Endothelial cell (in vitro differentiated cells): ENCODE measurements at regions not wholly inside any gene's neighbourhood (a gene's known extent, or its start where the extent isn't known, plus 50 kb on each side); places are given as distances from the start of the nearest gene placed in this dataset.

Source experiments
- DNase-seq: peaks from one replicate; pipeline ENCODE4 v3.0.0; 2021; ENCODE audit warnings: low spot score
- H3K27ac Mint-ChIP-seq: one replicate; pipeline ENCODE4 v1.8.0; 2021; ENCODE audit warnings: mixed read lengths, inconsistent platforms; ENCODE audit not compliant: unreplicated experiment
- H3K27me3 Mint-ChIP-seq: one replicate; pipeline ENCODE4 v1.8.0; 2021; ENCODE audit warnings: mild to moderate bottlenecking, moderate library complexity, mixed read lengths, inconsistent platforms; ENCODE audit not compliant: unreplicated experiment
- H3K36me3 Mint-ChIP-seq: one replicate; pipeline ENCODE4 v1.8.0; 2021; ENCODE audit warnings: mild to moderate bottlenecking, low read depth, mixed read lengths, inconsistent platforms; ENCODE audit not compliant: unreplicated experiment
- H3K4me1 Mint-ChIP-seq: one replicate; pipeline ENCODE4 v1.8.0; 2021; ENCODE audit warnings: mild to moderate bottlenecking, mixed read lengths, inconsistent platforms; ENCODE audit not compliant: unreplicated experiment
- H3K4me3 Mint-ChIP-seq: one replicate; pipeline ENCODE4 v1.8.0; 2021; ENCODE audit warnings: mild to moderate bottlenecking, mixed read lengths, inconsistent platforms; ENCODE audit not compliant: unreplicated experiment
- H3K9me3 Mint-ChIP-seq: one replicate; pipeline ENCODE4 v1.8.0; 2021; ENCODE audit warnings: mixed read lengths, inconsistent platforms; ENCODE audit not compliant: unreplicated experiment
- CTCF ChIP-seq: fragments of 200-600 bp; sonication (generic); IDR thresholded peaks from one replicate; pipeline ENCODE4 v1.5.0; 2021; ENCODE audit warnings: antibody characterized with exemption; ENCODE audit not compliant: unreplicated experiment

DNA sequence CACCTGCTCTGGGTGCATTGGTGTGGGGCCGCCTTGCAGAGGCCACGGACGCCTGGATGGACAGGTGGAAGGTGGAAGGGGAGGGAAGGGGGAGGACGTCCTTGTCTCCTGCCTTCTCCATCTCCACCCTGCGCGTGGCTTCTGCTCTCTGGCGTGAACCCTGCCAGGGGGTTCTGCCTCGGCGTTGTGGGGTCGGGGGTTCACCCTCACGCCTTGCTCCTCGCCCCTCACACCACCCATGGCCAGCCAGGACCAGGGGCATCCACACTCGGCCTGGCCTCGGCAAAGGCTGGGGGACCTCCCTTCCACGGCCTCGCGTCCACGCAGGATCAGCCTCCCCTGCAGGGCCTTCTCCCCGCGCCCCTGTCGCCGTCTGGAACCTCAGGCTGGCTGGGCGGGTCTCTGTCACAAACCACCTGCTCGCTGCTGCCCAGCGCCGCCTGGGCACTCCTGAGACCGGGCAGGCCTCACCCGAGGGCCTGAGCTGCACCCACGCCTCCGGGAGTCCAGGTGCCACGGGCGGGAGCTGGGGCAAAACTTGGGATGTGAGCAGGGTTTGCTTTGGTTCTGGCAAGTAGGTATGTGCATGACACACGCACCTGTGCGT is 655.9 kb downstream of the GALR1 start:
- peaks cover 10% of the 10 kb centered on the region for H3K27me3 Mint-ChIP-seq
- no peak for TF ChIP-seq CTCF
- peaks cover 31% of the 10 kb centered on the region for H3K9me3 Mint-ChIP-seq

GRCh38 chr18:77906103-77906892 is 656.6 kb downstream of the GALR1 start:
- DNase-seq = no peak
- H3K4me1 Mint-ChIP-seq = no peaks in the 10 kb centered on the region
- peak overlapping the region; percentile 76 for H3K4me3 Mint-ChIP-seq
- H3K9me3 Mint-ChIP-seq = peaks cover 38% of the 10 kb centered on the region
- no peak overlapping the region for H3K27ac Mint-ChIP-seq
- no peak for TF ChIP-seq CTCF
- H3K36me3 Mint-ChIP-seq = peaks cover 4% of the 10 kb centered on the region
- peaks cover 10% of the 10 kb centered on the region for H3K27me3 Mint-ChIP-seq

More for the DNA sequence above, 655.9 kb downstream of the GALR1 start:
- H3K4me3 Mint-ChIP-seq = no peak overlapping the region
- DNase-seq = no peak
- peaks cover 4% of the 10 kb centered on the region for H3K36me3 Mint-ChIP-seq
- H3K27ac Mint-ChIP-seq = no peak overlapping the region
- H3K4me1 Mint-ChIP-seq = no peaks in the 10 kb centered on the region

- peaks cover 14% of the 10 kb centered on the region for H3K36me3 Mint-ChIP-seq
- peaks cover 42% of the 10 kb centered on the region for H3K9me3 Mint-ChIP-seq
- no peak overlapping the region for H3K27ac Mint-ChIP-seq
- no peaks in the 10 kb centered on the region for H3K4me1 Mint-ChIP-seq
- no peak overlapping the region for H3K4me3 Mint-ChIP-seq
- no peak for DNase-seq
- no peak for TF ChIP-seq CTCF
- H3K27me3 Mint-ChIP-seq = peaks cover 9% of the 10 kb centered on the region
Observed at GRCh38 chr18:77910347-77910746, 660.7 kb downstream of the GALR1 start.

DNA sequence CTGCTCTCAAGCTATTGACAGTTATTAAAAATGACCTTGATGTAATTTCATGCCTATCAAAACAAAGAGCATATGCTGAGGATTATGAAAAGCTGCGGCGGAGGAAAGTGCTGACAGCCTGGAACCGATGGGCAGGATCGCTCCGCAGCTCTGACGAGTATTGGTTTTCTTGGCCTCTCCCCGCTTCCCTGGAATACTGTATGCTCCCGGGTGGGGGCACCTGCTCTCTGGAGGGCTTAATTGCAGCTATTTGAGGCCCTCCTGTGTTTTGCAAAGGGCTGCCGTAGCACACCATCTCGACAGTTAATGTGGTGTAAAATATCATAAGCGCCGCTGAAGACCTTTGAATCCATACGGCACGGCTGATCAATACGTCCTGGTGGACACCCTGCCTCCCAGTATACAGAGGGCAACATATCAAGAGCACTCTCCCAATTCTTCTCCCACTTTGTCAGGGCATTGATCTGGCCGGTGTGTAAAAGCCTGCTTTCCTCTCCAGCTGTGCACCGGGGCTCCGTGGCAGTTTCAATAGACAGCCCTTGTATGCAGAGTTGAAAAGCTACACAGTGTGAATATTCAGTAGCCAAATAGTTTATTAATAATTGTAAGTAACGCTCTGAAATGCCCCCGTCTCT is 662.4 kb downstream of the GALR1 start:
- Mint-ChIP-seq H3K27me3 (peaks cover 2% of the 10 kb centered on the region), H3K36me3 (peaks cover 10% of the 10 kb centered on the region), H3K27ac (no peak overlapping the region), H3K9me3 (peaks cover 33% of the 10 kb centered on the region), H3K4me1 (no peaks in the 10 kb centered on the region), H3K4me3 (no peak overlapping the region)
- no peak for DNase-seq
- no peak for TF ChIP-seq CTCF

- Mint-ChIP-seq H3K9me3 (peaks cover 33% of the 10 kb centered on the region), H3K4me1 (no peaks in the 10 kb centered on the region), H3K27ac (no peak overlapping the region), H3K4me3 (no peak overlapping the region), H3K36me3 (peaks cover 10% of the 10 kb centered on the region), H3K27me3 (peaks cover 2% of the 10 kb centered on the region)
- DNase-seq = no peak
- no peak for TF ChIP-seq CTCF
Observed at GRCh38 chr18:77918730-77919129, 669.1 kb downstream of the GALR1 start.
